OCI-LY3 (cell line): ENCODE measurements at regions not wholly inside any gene's neighbourhood (a gene's known extent, or its start where the extent isn't known, plus 50 kb on each side); places are given as distances from the start of the nearest gene placed in this dataset.

Source experiments
- EZH2phosphoT487 ChIP-seq: fragments of 200-600 bp; shearing (Covaris generic); IDR thresholded peaks from 2 replicates; pipeline ENCODE4 v1.6.1; 2018; ENCODE audit warnings: antibody characterized with exemption, mixed run types, low read depth
- TF ChIP-seq, protein P1 (sequence below): fragments of 200-600, 300-600 bp; sonication (generic); IDR thresholded peaks from 2 replicates; pipeline ENCODE4 v1.5.1; 2014; ENCODE audit warnings: antibody characterized with exemption, low read length, low read depth

DNA sequence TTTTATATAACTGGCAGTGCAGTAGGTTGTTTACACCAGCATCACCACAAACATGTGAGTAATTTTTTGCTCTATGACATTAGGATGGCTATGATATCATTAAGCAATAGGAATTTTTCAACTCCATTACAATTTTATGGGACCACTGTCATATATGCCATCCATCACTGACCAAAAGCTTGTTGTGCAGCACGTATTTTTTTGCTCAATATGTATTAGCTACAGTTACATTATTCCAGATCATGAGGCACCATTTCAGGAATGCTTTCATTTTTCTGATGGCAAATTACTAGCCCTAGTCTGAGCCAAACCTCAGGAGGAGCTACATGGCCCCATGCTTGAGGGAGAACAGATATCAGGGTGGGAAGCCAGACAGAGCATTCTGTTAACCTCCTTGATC lies 56.8 kb upstream of the DCLK2 start:
- TF ChIP-seq, protein P1, sequence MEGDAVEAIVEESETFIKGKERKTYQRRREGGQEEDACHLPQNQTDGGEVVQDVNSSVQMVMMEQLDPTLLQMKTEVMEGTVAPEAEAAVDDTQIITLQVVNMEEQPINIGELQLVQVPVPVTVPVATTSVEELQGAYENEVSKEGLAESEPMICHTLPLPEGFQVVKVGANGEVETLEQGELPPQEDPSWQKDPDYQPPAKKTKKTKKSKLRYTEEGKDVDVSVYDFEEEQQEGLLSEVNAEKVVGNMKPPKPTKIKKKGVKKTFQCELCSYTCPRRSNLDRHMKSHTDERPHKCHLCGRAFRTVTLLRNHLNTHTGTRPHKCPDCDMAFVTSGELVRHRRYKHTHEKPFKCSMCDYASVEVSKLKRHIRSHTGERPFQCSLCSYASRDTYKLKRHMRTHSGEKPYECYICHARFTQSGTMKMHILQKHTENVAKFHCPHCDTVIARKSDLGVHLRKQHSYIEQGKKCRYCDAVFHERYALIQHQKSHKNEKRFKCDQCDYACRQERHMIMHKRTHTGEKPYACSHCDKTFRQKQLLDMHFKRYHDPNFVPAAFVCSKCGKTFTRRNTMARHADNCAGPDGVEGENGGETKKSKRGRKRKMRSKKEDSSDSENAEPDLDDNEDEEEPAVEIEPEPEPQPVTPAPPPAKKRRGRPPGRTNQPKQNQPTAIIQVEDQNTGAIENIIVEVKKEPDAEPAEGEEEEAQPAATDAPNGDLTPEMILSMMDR, result no peak
- TF ChIP-seq EZH2phosphoT487, result no peak
